ENCODE measurements at regions not wholly inside any gene's neighbourhood (a gene's known extent, or its start where the extent isn't known, plus 50 kb on each side); places are given as distances from the start of the nearest gene placed in this dataset.

- no peak for TF ChIP-seq CTCF (IDR thresholded peaks at IDR 0.05)
- POLR2A ChIA-PET: no interaction called here
- Mint-ChIP-seq H3K27me3 (peaks cover 39% of the 10 kb centered on the region), H3K4me1 (ENCODE audit: low read depth) (no peaks in the 10 kb centered on the region), H3K4me3 (no peak overlapping the region), H3K27ac (no peak overlapping the region), H3K36me3 (ENCODE audit: low read depth) (no peaks in the 10 kb centered on the region), H3K9me3 (peaks cover 6% of the 10 kb centered on the region)
- intact Hi-C loops (cut with DNase I, micrococcal nuclease): no loop called here
- Histone ChIP-seq H3K4me1 (ENCODE audit: insufficient read depth, low read length) (no peaks in the 10 kb centered on the region), H3K9me3 (ENCODE audit: control insufficient read depth in 1 of 2, insufficient read depth in 1 of 2, low read length in 2 of 2) (no peaks in the 10 kb centered on the region), H3K27ac (ENCODE audit: low read depth in 1 of 2, low read length in 2 of 2) (no peak overlapping the region), H3K36me3 (ENCODE audit: insufficient read depth, low read length) (no peaks in the 10 kb centered on the region), H3K27me3 (ENCODE audit: control insufficient read depth in 1 of 2, insufficient read depth in 2 of 2, low read length in 2 of 2) (peaks cover 0 to 5% of the 10 kb centered on the region in 2 experiments), H3K4me3 (ENCODE audit: low read length) (no peak overlapping the region)
- ATAC-seq (ENCODE audit: poor library complexity) (no peak), DNase-seq (no peak)
- CTCF ChIA-PET: no interaction called here
Observed at GRCh38 chr13:47656651-47657050, 344.4 kb downstream of the SUCLA2 start.

- no peaks in the 10 kb centered on the region for H3K4me1 ChIP-seq (ENCODE audit: insufficient read depth, low read length)
- Mint-ChIP-seq H3K36me3 (ENCODE audit: low read depth) (no peaks in the 10 kb centered on the region), H3K27ac (no peak overlapping the region), H3K4me3 (no peak overlapping the region), H3K4me1 (ENCODE audit: low read depth) (no peaks in the 10 kb centered on the region), H3K9me3 (no peaks in the 10 kb centered on the region), H3K27me3 (peaks cover 11% of the 10 kb centered on the region)
- no peak overlapping the region for H3K27ac ChIP-seq (ENCODE audit: low read depth in 1 of 2, low read length in 2 of 2)
- ATAC-seq (ENCODE audit: poor library complexity) (no peak), DNase-seq (no peak)
- no peak for TF ChIP-seq CTCF (IDR thresholded peaks at IDR 0.05)
- H3K9me3 ChIP-seq (ENCODE audit: control insufficient read depth in 1 of 2, insufficient read depth in 1 of 2, low read length in 2 of 2): no peaks in the 10 kb centered on the region
- no peaks in the 10 kb centered on the region for H3K36me3 ChIP-seq (ENCODE audit: insufficient read depth, low read length)
- ChIA-PET CTCF (no interaction called here), POLR2A (no interaction called here)
- no peaks in the 10 kb centered on the region for H3K27me3 ChIP-seq (ENCODE audit: control insufficient read depth in 1 of 2, insufficient read depth in 2 of 2, low read length in 2 of 2)
- intact Hi-C loops (cut with DNase I, micrococcal nuclease): no loop called here
- no peak overlapping the region for H3K4me3 ChIP-seq (ENCODE audit: low read length)
Observed at GRCh38 chr13:47650209-47650608, 350.9 kb downstream of the SUCLA2 start.

GRCh38 chr13:47647001-47647400 lies 354.1 kb downstream of the SUCLA2 start:
- no peaks in the 10 kb centered on the region for H3K4me1 Mint-ChIP-seq (ENCODE audit: low read depth)
- H3K27me3 Mint-ChIP-seq: peaks cover 7% of the 10 kb centered on the region
- H3K27ac ChIP-seq (ENCODE audit: low read depth in 1 of 2, low read length in 2 of 2): no peak overlapping the region
- H3K36me3 Mint-ChIP-seq (ENCODE audit: low read depth): no peaks in the 10 kb centered on the region
- no peak overlapping the region for H3K4me3 ChIP-seq (ENCODE audit: low read length)
- ChIA-PET POLR2A (no interaction called here), CTCF (no interaction called here)
- no peaks in the 10 kb centered on the region for H3K36me3 ChIP-seq (ENCODE audit: insufficient read depth, low read length)
- no peaks in the 10 kb centered on the region for H3K9me3 ChIP-seq (ENCODE audit: control insufficient read depth in 1 of 2, insufficient read depth in 1 of 2, low read length in 2 of 2)
- H3K9me3 Mint-ChIP-seq: no peaks in the 10 kb centered on the region
- TF ChIP-seq CTCF (IDR thresholded peaks at IDR 0.05): no peak
- no peak for DNase-seq
- intact Hi-C loops (cut with DNase I, micrococcal nuclease): no loop called here
- ATAC-seq (ENCODE audit: poor library complexity): no peak
- H3K4me1 ChIP-seq (ENCODE audit: insufficient read depth, low read length): no peaks in the 10 kb centered on the region
- H3K27me3 ChIP-seq (ENCODE audit: control insufficient read depth in 1 of 2, insufficient read depth in 2 of 2, low read length in 2 of 2): no peaks in the 10 kb centered on the region
- H3K27ac Mint-ChIP-seq: no peak overlapping the region
- no peak overlapping the region for H3K4me3 Mint-ChIP-seq
